Neural crest cell (in vitro differentiated cells): ENCODE measurements at regions not wholly inside any gene's neighbourhood (a gene's known extent, or its start where the extent isn't known, plus 50 kb on each side); places are given as distances from the start of the nearest gene placed in this dataset.

Experiments
- DNase-seq: peaks from one replicate; pipeline ENCODE4 v3.0.0; 2021; ENCODE audit warnings: low read depth, mixed read lengths, low spot score
- H3K27ac Mint-ChIP-seq: one replicate; pipeline ENCODE4 v1.8.0; 2021; ENCODE audit warnings: mild to moderate bottlenecking, mixed read lengths; ENCODE audit not compliant: unreplicated experiment
- H3K27me3 Mint-ChIP-seq: 2 replicates; pipeline ENCODE4 v1.8.0; 2021; ENCODE audit warnings: low read depth, mild to moderate bottlenecking, mixed read lengths
- H3K36me3 Mint-ChIP-seq: 2 replicates; pipeline ENCODE4 v1.8.0; 2021; ENCODE audit warnings: low read depth, mild to moderate bottlenecking, mixed read lengths
- H3K4me1 Mint-ChIP-seq: 2 replicates; pipeline ENCODE4 v1.8.0; 2021; ENCODE audit warnings: mixed read lengths
- H3K4me3 Mint-ChIP-seq: one replicate; pipeline ENCODE4 v1.8.0; 2021; ENCODE audit warnings: mild to moderate bottlenecking, mixed read lengths
- H3K9me3 Mint-ChIP-seq: 2 replicates; pipeline ENCODE4 v1.8.0; 2021; ENCODE audit warnings: mixed read lengths
- CTCF ChIP-seq: fragments of 200-600 bp; sonication (generic); conservative IDR thresholded peaks from 2 replicates; pipeline ENCODE4 v1.5.0; 2021; ENCODE audit warnings: antibody characterized with exemption, mild to moderate bottlenecking

- Mint-ChIP-seq H3K36me3 (no peaks in the 10 kb centered on the region), H3K27ac (no peak overlapping the region), H3K4me3 (no peak overlapping the region), H3K4me1 (no peaks in the 10 kb centered on the region), H3K27me3 (peaks cover 2% of the 10 kb centered on the region), H3K9me3 (no peaks in the 10 kb centered on the region)
- TF ChIP-seq CTCF: no peak
- no peak for DNase-seq
Measured at GRCh38 chr12:4108803-4109345, 164.7 kb upstream of the CCND2 start.

- H3K9me3 Mint-ChIP-seq: no peaks in the 10 kb centered on the region
- H3K4me1 Mint-ChIP-seq: no peaks in the 10 kb centered on the region
- no peak overlapping the region for H3K4me3 Mint-ChIP-seq
- H3K27me3 Mint-ChIP-seq: peaks cover 2% of the 10 kb centered on the region
- DNase-seq: no peak
- TF ChIP-seq CTCF: no peak
- no peak overlapping the region for H3K27ac Mint-ChIP-seq
- no peaks in the 10 kb centered on the region for H3K36me3 Mint-ChIP-seq
Measured at GRCh38 chr12:4107911-4108697, 165.5 kb upstream of the CCND2 start.

GRCh38 chr12:4107436-4107878 is 166.1 kb upstream of the CCND2 start:
- no peak for DNase-seq
- TF ChIP-seq CTCF: peak; percentile 73
- H3K36me3 Mint-ChIP-seq: no peaks in the 10 kb centered on the region
- H3K4me3 Mint-ChIP-seq: no peak overlapping the region
- no peaks in the 10 kb centered on the region for H3K4me1 Mint-ChIP-seq
- H3K27ac Mint-ChIP-seq: no peak overlapping the region
- no peaks in the 10 kb centered on the region for H3K9me3 Mint-ChIP-seq
- peaks cover 2% of the 10 kb centered on the region for H3K27me3 Mint-ChIP-seq

GRCh38 chr12:4106621-4107020 is 166.9 kb upstream of the CCND2 start:
- Mint-ChIP-seq H3K27me3 (peaks cover 2% of the 10 kb centered on the region), H3K4me1 (no peaks in the 10 kb centered on the region), H3K9me3 (no peaks in the 10 kb centered on the region), H3K27ac (no peak overlapping the region), H3K36me3 (no peaks in the 10 kb centered on the region), H3K4me3 (no peak overlapping the region)
- DNase-seq: no peak
- no peak for TF ChIP-seq CTCF

GRCh38 chr12:4104722-4105244 is 168.8 kb upstream of the CCND2 start:
- no peak overlapping the region for H3K4me3 Mint-ChIP-seq
- H3K27ac Mint-ChIP-seq: no peak overlapping the region
- H3K4me1 Mint-ChIP-seq: no peaks in the 10 kb centered on the region
- H3K27me3 Mint-ChIP-seq: no peaks in the 10 kb centered on the region
- no peak for DNase-seq
- H3K9me3 Mint-ChIP-seq: peaks cover 7% of the 10 kb centered on the region
- TF ChIP-seq CTCF: no peak
- no peaks in the 10 kb centered on the region for H3K36me3 Mint-ChIP-seq
